ENCODE measurements at regions not wholly inside any gene's neighbourhood (a gene's known extent, or its start where the extent isn't known, plus 50 kb on each side); places are given as distances from the start of the nearest gene placed in this dataset.
A peak's percentile ranks its signal among the peaks of the same experiment; 100 is the strongest.

- TF ChIP-seq CTCF (IDR thresholded peaks at IDR 0.05) (peak; percentile 86), EZH2 (IDR thresholded peaks at IDR 0.05; ENCODE audit: borderline replicate concordance, insufficient read depth, low read depth, low read length, poor library complexity, severe bottlenecking) (no peak)
Observed at GRCh38 chr1:110780600-110781484, 92.1 kb upstream of the CD53 start.
